IMR-90 (cell line): ENCODE measurements at regions not wholly inside any gene's neighbourhood (a gene's known extent, or its start where the extent isn't known, plus 50 kb on each side); places are given as distances from the start of the nearest gene placed in this dataset.

Experiments used
- ATAC-seq: fragments of 200-7000 bp; cut with Tn5 transposase; 2 replicates; pipeline ENCODE4 v1.9.1; 2020; ENCODE audit warnings: low read depth, mild to moderate bottlenecking, moderate library complexity
- BruUV-seq: library from RNA; stranded (reverse); fragments of 400-500 nt; replicated peaks from 2 replicates; lab custom pipeline; 2021; lab: Mats Ljungman, UMichigan
- CTCF ChIA-PET: fragments of 300-600 bp; formaldehyde crosslinking; extraction: SDS; loops from one replicate; lab custom pipeline; 2021; ENCODE audit warnings: antibody characterized with exemption; lab: Yijun Ruan, JAX
- POLR2A ChIA-PET: fragments of 300-600 bp; sonication (Branson Sonifier 250); formaldehyde crosslinking; loops from one replicate; lab custom pipeline; 2022; ENCODE audit warnings: antibody characterized with exemption; ENCODE audit not compliant: unreplicated experiment; lab: Charles Lee
- DNase-seq: peaks from one replicate; pipeline ENCODE4 v3.0.0; 2013
- H2AFZ ChIP-seq: replicated peaks from 2 replicates; pipeline ENCODE3; 2013; ENCODE audit warnings: low read length, mild to moderate bottlenecking; ENCODE audit not compliant: poor library complexity
- H2AK5ac ChIP-seq: 2 replicates; pipeline ENCODE4 v1.6.1; 2013; ENCODE audit warnings: low read depth, low read length, inconsistent platforms
- H2AK9ac ChIP-seq: replicated peaks from 2 replicates; pipeline ENCODE3; 2013; ENCODE audit warnings: mild to moderate bottlenecking, low read depth, low read length, moderate library complexity; ENCODE audit not compliant: poor library complexity
- H2BK120ac ChIP-seq: 2 replicates; pipeline ENCODE4 v1.6.1; 2013; ENCODE audit warnings: low read depth, low read length, inconsistent platforms
- H2BK15ac ChIP-seq: 3 replicates; pipeline ENCODE4 v1.6.1; 2013; ENCODE audit warnings: low read depth, low read length, inconsistent platforms
- H2BK20ac ChIP-seq: 2 replicates; pipeline ENCODE4 v1.6.1; 2013; ENCODE audit warnings: low read depth, mild to moderate bottlenecking, inconsistent platforms, low read length, moderate library complexity
- H2BK5ac ChIP-seq: 2 replicates; pipeline ENCODE4 v1.6.1; 2013; ENCODE audit warnings: mild to moderate bottlenecking, low read depth, low read length, inconsistent platforms; ENCODE audit not compliant: poor library complexity, severe bottlenecking
- H3K14ac ChIP-seq: replicated peaks from 2 replicates; pipeline ENCODE4 v1.6.1; 2013; ENCODE audit warnings: low read depth, low read length, inconsistent platforms
- H3K18ac ChIP-seq: 2 replicates; pipeline ENCODE4 v1.6.1; 2013; ENCODE audit warnings: low read depth, low read length, control low read depth
- H3K23ac ChIP-seq: 2 replicates; pipeline ENCODE4 v1.6.1; 2013; ENCODE audit warnings: low read depth, low read length, inconsistent platforms
- H3K27ac ChIP-seq: 2 replicates; pipeline ENCODE4 v1.5.1; 2013; ENCODE audit warnings: mild to moderate bottlenecking, control low read depth, low read length; ENCODE audit not compliant: insufficient read depth
- H3K27me3 ChIP-seq: 2 replicates; pipeline ENCODE4 v1.6.1; 2013; ENCODE audit warnings: low read length; ENCODE audit not compliant: control insufficient read depth, insufficient read depth
- H3K36me3 ChIP-seq: 2 replicates; pipeline ENCODE4 v1.6.1; 2013; ENCODE audit warnings: low read length, mixed read lengths; ENCODE audit not compliant: control insufficient read depth, insufficient read depth
- H3K4ac ChIP-seq: 2 replicates; pipeline ENCODE4 v1.6.1; 2013; ENCODE audit warnings: low read depth, low read length, inconsistent platforms
- H3K4me1 ChIP-seq: 2 replicates; pipeline ENCODE4 v1.6.1; 2013; ENCODE audit warnings: low read length, mixed read lengths; ENCODE audit not compliant: control insufficient read depth, insufficient read depth
- H3K4me2 ChIP-seq: 2 replicates; pipeline ENCODE4 v1.6.1; 2013; ENCODE audit warnings: low read depth, mild to moderate bottlenecking, control low read depth, low read length, moderate library complexity
- H3K4me3 ChIP-seq: 2 replicates; pipeline ENCODE4 v1.5.1; 2013; ENCODE audit warnings: low read depth, mild to moderate bottlenecking, control low read depth, low read length, moderate library complexity; ENCODE audit not compliant: insufficient read depth
- H3K56ac ChIP-seq: 2 replicates; pipeline ENCODE4 v1.6.1; 2013; ENCODE audit warnings: low read length, inconsistent platforms; ENCODE audit not compliant: insufficient read depth; ENCODE audit errors: extremely low read depth
- H3K79me1 ChIP-seq, 2 experiments: 2 replicates each; pipeline ENCODE4 v1.6.1; 2013; ENCODE audit warnings: low read length in 2 of 2, inconsistent platforms in 1 of 2, low read depth in 1 of 2
- H3K9ac ChIP-seq: 2 replicates; pipeline ENCODE4 v1.6.1; 2013; ENCODE audit warnings: low read depth, low read length, control low read depth
- H3K9me1 ChIP-seq: 2 replicates; pipeline ENCODE4 v1.6.1; 2013; ENCODE audit warnings: low read length, inconsistent platforms; ENCODE audit not compliant: insufficient read depth
- H3K9me3 ChIP-seq: 2 replicates; pipeline ENCODE4 v1.6.1; 2013; ENCODE audit warnings: low read length; ENCODE audit not compliant: control insufficient read depth, insufficient read depth
- H4K20me1 ChIP-seq: 2 replicates; pipeline ENCODE4 v1.6.1; 2013; ENCODE audit warnings: low read length, inconsistent platforms; ENCODE audit not compliant: insufficient read depth
- H4K5ac ChIP-seq: 2 replicates; pipeline ENCODE4 v1.6.1; 2013; ENCODE audit warnings: mild to moderate bottlenecking, low read depth, low read length, control low read depth
- H4K8ac ChIP-seq, 2 experiments: 2 replicates each; pipeline ENCODE4 v1.6.1; 2013; ENCODE audit warnings: low read depth in 2 of 2, low read length in 2 of 2, control low read depth in 1 of 2, inconsistent platforms in 1 of 2
- H4K91ac ChIP-seq: 2 replicates; pipeline ENCODE4 v1.6.1; 2013; ENCODE audit warnings: low read depth, low read length, inconsistent platforms; ENCODE audit not compliant: insufficient read depth
- BHLHE40 ChIP-seq: fragments of 150-350 bp; IDR thresholded peaks from 2 replicates; pipeline ENCODE4 v1.6.1; 2016; ENCODE audit warnings: mild to moderate bottlenecking, low read depth, low read length
- CEBPB ChIP-seq: IDR thresholded peaks from 2 replicates; pipeline ENCODE4 v1.6.1; 2012; ENCODE audit warnings: low read depth, low read length, improper control_type of control experiment
- CHD1 ChIP-seq: IDR thresholded peaks from 2 replicates; pipeline ENCODE4 v1.6.1; 2012; ENCODE audit warnings: low read depth, low read length, improper control_type of control experiment
- CTCF ChIP-seq: conservative IDR thresholded peaks from 2 replicates; pipeline ENCODE4 v1.5.1; 2012; ENCODE audit warnings: mild to moderate bottlenecking, low read depth, low read length, improper control_type of control experiment
- ELK1 ChIP-seq: fragments of 150-350 bp; IDR thresholded peaks from 2 replicates; pipeline ENCODE4 v1.6.1; 2016; ENCODE audit warnings: low read depth, mild to moderate bottlenecking, low read length, moderate library complexity, borderline replicate concordance
- FOS ChIP-seq: fragments of 150-350 bp; IDR thresholded peaks from 2 replicates; pipeline ENCODE4 v1.6.1; 2016; ENCODE audit warnings: low read depth, low read length
- MAFK ChIP-seq: IDR thresholded peaks from 2 replicates; pipeline ENCODE4 v1.6.1; 2012; ENCODE audit warnings: low read depth, low read length, improper control_type of control experiment
- MAZ ChIP-seq: IDR thresholded peaks from 2 replicates; pipeline ENCODE4 v1.6.1; 2012; ENCODE audit warnings: low read depth, mild to moderate bottlenecking, low read length, improper control_type of control experiment, moderate library complexity, borderline replicate concordance
- MXI1 ChIP-seq: IDR thresholded peaks from 2 replicates; pipeline ENCODE4 v1.6.1; 2012; ENCODE audit warnings: low read depth, mild to moderate bottlenecking, low read length, moderate library complexity, borderline replicate concordance
- NFE2L2 ChIP-seq: fragments of 150-350 bp; IDR thresholded peaks from 2 replicates; pipeline ENCODE4 v1.6.1; 2016; ENCODE audit warnings: low read depth, mild to moderate bottlenecking, low read length
- POLR2A ChIP-seq: IDR thresholded peaks from 2 replicates; pipeline ENCODE4 v1.6.1; 2012; ENCODE audit warnings: mild to moderate bottlenecking, low read depth, low read length
- RAD21 ChIP-seq: IDR thresholded peaks from 2 replicates; pipeline ENCODE4 v1.6.1; 2012; ENCODE audit warnings: low read length, improper control_type of control experiment
- RCOR1 ChIP-seq: IDR thresholded peaks from 2 replicates; pipeline ENCODE4 v1.6.1; 2012; ENCODE audit warnings: mild to moderate bottlenecking, low read length, improper control_type of control experiment; ENCODE audit not compliant: insufficient replicate concordance
- RFX5 ChIP-seq: IDR thresholded peaks from 2 replicates; pipeline ENCODE4 v1.8.0; 2012; ENCODE audit warnings: low read depth, mild to moderate bottlenecking, low read length, moderate library complexity
- SMC3 ChIP-seq: fragments of 150-350 bp; IDR thresholded peaks from 2 replicates; pipeline ENCODE4 v1.6.1; 2016; ENCODE audit warnings: low read depth, mild to moderate bottlenecking, antibody characterized with exemption, low read length, moderate library complexity
- USF2 ChIP-seq: fragments of 150-350 bp; IDR thresholded peaks from 2 replicates; pipeline ENCODE4 v1.6.1; 2017; ENCODE audit warnings: mild to moderate bottlenecking, antibody characterized with exemption, low read length, low read depth
- WGBS, 2 experiments: methylation state at CpG; one replicate each; pipeline versions ENCODE4 v1.1.5 to v1.1.7; 2013; ENCODE audit warnings: missing lambda C conversion rate in 2 of 2; ENCODE audit not compliant: insufficient read length in 1 of 2; ENCODE audit errors: extremely low coverage in 2 of 2; 5-methylcytosine and 5-hydroxymethylcytosine counted together
- dilution Hi-C: fragments of 300-500 bp; cut with HindIII; formaldehyde crosslinking; loops from one replicate; pipeline ENCODE4 v1.14.3; 2018; ENCODE audit warnings: low sequenced_read_pairs; ENCODE audit not compliant: unreplicated experiment
- in situ Hi-C: fragments of 300-500 bp; cut with MboI; formaldehyde crosslinking; loops from 3 replicates; pipeline ENCODE4 v1.14.3; 2019; ENCODE audit warnings: low sequenced_read_pairs, inconsistent platforms, mixed read lengths
- intact Hi-C: fragments of 100-400 bp; cut with micrococcal nuclease; formaldehyde crosslinking; loops from 2 replicates; pipeline ENCODE4 v1.10.0; 2022

DNA sequence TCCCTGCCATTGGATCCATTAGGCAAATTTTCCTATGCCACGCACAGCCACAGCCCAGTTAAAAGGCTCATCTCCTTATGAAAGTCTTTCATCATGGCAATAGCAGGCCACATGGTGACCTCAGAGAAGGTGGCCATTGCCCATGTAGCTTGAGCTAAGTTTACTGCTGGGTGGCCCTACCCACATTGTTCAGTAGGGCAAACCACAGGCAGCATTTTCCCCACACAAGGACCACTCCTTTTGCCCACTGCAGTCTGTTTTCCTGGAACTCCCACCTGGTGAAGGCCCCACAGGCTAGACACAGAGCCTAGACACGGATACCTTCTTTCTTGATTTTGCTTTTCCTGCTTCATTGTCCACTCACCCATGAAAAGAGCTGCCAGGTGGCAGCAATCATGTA is 101.5 kb upstream of the NPVF start:
- Histone ChIP-seq H4K5ac (no peak overlapping the region), H2BK20ac (no peak overlapping the region), H4K20me1 (no peaks in the 10 kb centered on the region), H3K18ac (no peak overlapping the region), H3K23ac (no peak overlapping the region), H3K27ac (no peak overlapping the region), H3K36me3 (no peaks in the 10 kb centered on the region), H2BK5ac (no peak overlapping the region), H3K56ac (no peak overlapping the region), H3K79me1 (no peaks in the 10 kb centered on the region), H3K4me1 (no peaks in the 10 kb centered on the region), H2BK120ac (no peak overlapping the region), H3K14ac (no peak overlapping the region), H3K27me3 (no peaks in the 10 kb centered on the region), H4K8ac (no peak overlapping the region), H3K4ac (no peak overlapping the region), H2AFZ (no peak overlapping the region), H3K4me2 (no peak overlapping the region), H4K91ac (no peak overlapping the region), H3K9ac (no peak overlapping the region), H3K9me3 (no peaks in the 10 kb centered on the region), H2AK9ac (no peak overlapping the region), H2AK5ac (no peak overlapping the region), H3K4me3 (no peak overlapping the region), H2BK15ac (no peak overlapping the region), H3K9me1 (no peaks in the 10 kb centered on the region)
- ChIA-PET CTCF (no interaction called here), POLR2A (interaction anchor here (0.6 kb wide), 1 partner anchor 30 kb away, joined by 3 read pairs; no protein-coding TSS in a partner anchor)
- in situ Hi-C loops = no loop called here
- dilution Hi-C loops = no loop called here
- DNase-seq (no peak), ATAC-seq (no peak)
- no peak for TF ChIP-seq RCOR1
- no peak for TF ChIP-seq MAFK
- no peak for TF ChIP-seq BHLHE40
- no peak for TF ChIP-seq CEBPB
- TF ChIP-seq POLR2A = no peak
- no peak for TF ChIP-seq ELK1
- TF ChIP-seq CTCF = no peak
- no peak for TF ChIP-seq USF2
- TF ChIP-seq MAZ = no peak
- no peak for TF ChIP-seq RAD21
- TF ChIP-seq FOS = no peak
- no peak for TF ChIP-seq MXI1
- TF ChIP-seq RFX5 = no peak
- TF ChIP-seq SMC3 = no peak
- TF ChIP-seq NFE2L2 = no peak
- TF ChIP-seq CHD1 = no peak
- intact Hi-C loops = no loop called here
- WGBS, 2 experiments = 11% methylated on average over 1 of the region's 2 CpGs; no CpG with 5 or more reads in 1 of the 2 experiments
- no TSS peak for BruUV-seq
